Vagina (tissue), 2 donors: ENCODE measurements at regions not wholly inside any gene's neighbourhood (a gene's known extent, or its start where the extent isn't known, plus 50 kb on each side); places are given as distances from the start of the nearest gene placed in this dataset.

Experiments
- DNase-seq, 2 donors: peaks; one replicate each; pipeline ENCODE4 v3.0.0-alpha.2; 2017; ENCODE audit errors: extremely low spot score in 2 of 2
- H3K27ac ChIP-seq: fragments of 200-600 bp; sonication (generic); one replicate; pipeline ENCODE4 v1.5.1; 2019
- H3K27me3 ChIP-seq: fragments of 200-600 bp; sonication (generic); one replicate; pipeline ENCODE4 v1.5.1; 2019
- H3K36me3 ChIP-seq, 2 donors: fragments of 200-600 bp; sonication (generic); one replicate each; pipeline ENCODE4 v1.5.1; 2017 to 2019
- H3K4me1 ChIP-seq: fragments of 200-600 bp; sonication (generic); one replicate; pipeline ENCODE4 v1.5.1; 2019
- H3K4me3 ChIP-seq, 2 donors: fragments of 200-600 bp; sonication (generic); 1 replicate in 1 of 2; 2 replicates in 1 of 2; pipeline ENCODE4 v1.5.1; 2016 to 2019
- H3K9me3 ChIP-seq: fragments of 200-600 bp; sonication (generic); one replicate; pipeline ENCODE4 v1.5.1; 2019
- CTCF ChIP-seq, 3 experiments: fragments of 450-650 bp in 2 of 3; fragments of 200-600 bp in 1 of 3; sonication (generic) in 1 of 3; IDR thresholded peaks; one replicate each; pipeline ENCODE4 v1.5.1; 2017 to 2019; ENCODE audit warnings: antibody characterized with exemption in 3 of 3, mild to moderate bottlenecking in 2 of 3, moderate library complexity in 2 of 3
- POLR2A ChIP-seq, 2 donors: fragments of 450-650 bp; IDR thresholded peaks; one replicate each; pipeline ENCODE4 v1.6.1; 2017; ENCODE audit warnings: antibody characterized with exemption in 2 of 2, mild to moderate bottlenecking in 2 of 2, moderate library complexity in 2 of 2
- POLR2AphosphoS5 ChIP-seq, 2 donors: sonication (generic); formaldehyde crosslinking; IDR thresholded peaks; one replicate each; pipeline ENCODE4 v1.9.0; 2017; ENCODE audit warnings: antibody characterized with exemption in 2 of 2, mild to moderate bottlenecking in 2 of 2, low read depth in 1 of 2; ENCODE audit not compliant: insufficient read depth in 1 of 2
- intact Hi-C: fragments of 100-400 bp; cut with DNase I; formaldehyde crosslinking; loops from one replicate; pipeline ENCODE4 v1.15.1; 2023

GRCh38 chr18:44171301-44171700 is 509.4 kb upstream of the SETBP1 start:
- intact Hi-C loops: no loop called here
- Histone ChIP-seq H3K27ac (no peak overlapping the region), H3K27me3 (no peaks in the 10 kb centered on the region), H3K9me3 (no peaks in the 10 kb centered on the region), H3K4me1 (no peaks in the 10 kb centered on the region), H3K4me3 (no peak overlapping the region), H3K36me3 (no peaks in the 10 kb centered on the region)
- TF ChIP-seq POLR2A (IDR thresholded peaks at IDR 0.05) (no peak), CTCF (IDR thresholded peaks at IDR 0.05) (no peak), POLR2AphosphoS5 (IDR thresholded peaks at IDR 0.05; ENCODE audit: insufficient read depth in 1 of 2, low read depth in 1 of 2) (no peak)
- no peak for DNase-seq

- Histone ChIP-seq H3K27me3 (no peaks in the 10 kb centered on the region), H3K36me3 (no peaks in the 10 kb centered on the region), H3K9me3 (no peaks in the 10 kb centered on the region), H3K4me3 (no peak overlapping the region), H3K4me1 (no peaks in the 10 kb centered on the region), H3K27ac (no peak overlapping the region)
- intact Hi-C loops: no loop called here
- TF ChIP-seq POLR2A (IDR thresholded peaks at IDR 0.05) (no peak), CTCF (IDR thresholded peaks at IDR 0.05) (no peak), POLR2AphosphoS5 (IDR thresholded peaks at IDR 0.05; ENCODE audit: insufficient read depth in 1 of 2, low read depth in 1 of 2) (no peak)
- DNase-seq: no peak
These were observed 504.8 kb upstream of the SETBP1 start for GRCh38 chr18:44175891-44176290.

- no peak for DNase-seq
- Histone ChIP-seq H3K27me3 (no peaks in the 10 kb centered on the region), H3K36me3 (no peaks in the 10 kb centered on the region), H3K4me3 (no peak overlapping the region), H3K27ac (no peak overlapping the region), H3K9me3 (no peaks in the 10 kb centered on the region), H3K4me1 (no peaks in the 10 kb centered on the region)
- intact Hi-C loops: no loop called here
- no peak for TF ChIP-seq CTCF (IDR thresholded peaks at IDR 0.05)
- TF ChIP-seq POLR2AphosphoS5 (IDR thresholded peaks at IDR 0.05; ENCODE audit: insufficient read depth in 1 of 2, low read depth in 1 of 2): no peak
- TF ChIP-seq POLR2A (IDR thresholded peaks at IDR 0.05): no peak
These were observed 502.2 kb upstream of the SETBP1 start for GRCh38 chr18:44178476-44178875.

GRCh38 chr18:44179693-44180092 is 501.0 kb upstream of the SETBP1 start:
- H3K36me3 ChIP-seq: no peaks in the 10 kb centered on the region
- H3K4me1 ChIP-seq: no peaks in the 10 kb centered on the region
- no peaks in the 10 kb centered on the region for H3K27me3 ChIP-seq
- TF ChIP-seq CTCF (IDR thresholded peaks at IDR 0.05) (no peak), POLR2A (IDR thresholded peaks at IDR 0.05) (no peak), POLR2AphosphoS5 (IDR thresholded peaks at IDR 0.05; ENCODE audit: insufficient read depth in 1 of 2, low read depth in 1 of 2) (no peak)
- intact Hi-C loops: no loop called here
- H3K9me3 ChIP-seq: no peaks in the 10 kb centered on the region
- DNase-seq: no peak
- H3K27ac ChIP-seq: no peak overlapping the region
- no peak overlapping the region for H3K4me3 ChIP-seq

- no peak for TF ChIP-seq POLR2AphosphoS5 (IDR thresholded peaks at IDR 0.05; ENCODE audit: insufficient read depth in 1 of 2, low read depth in 1 of 2)
- TF ChIP-seq POLR2A (IDR thresholded peaks at IDR 0.05): no peak
- TF ChIP-seq CTCF (IDR thresholded peaks at IDR 0.05): no peak
- Histone ChIP-seq H3K36me3 (no peaks in the 10 kb centered on the region), H3K27ac (no peak overlapping the region), H3K9me3 (no peaks in the 10 kb centered on the region), H3K4me1 (no peaks in the 10 kb centered on the region), H3K27me3 (no peaks in the 10 kb centered on the region), H3K4me3 (no peak overlapping the region)
- no peak for DNase-seq
- intact Hi-C loops: no loop called here
These were observed 500.0 kb upstream of the SETBP1 start for GRCh38 chr18:44180683-44181082.
